Stimulated activated naive CD8-positive, alpha-beta T cell treated with anti-CD3 and anti-CD28 coated beads, Interleukin-15, Interleukin-2, amounts not matched to agents 100 U/mL and 50 U/mL, for 24 hours (primary cell): ENCODE measurements at regions not wholly inside any gene's neighbourhood (a gene's known extent, or its start where the extent isn't known, plus 50 kb on each side); places are given as distances from the start of the nearest gene placed in this dataset.
"Not testable (repeated sequence)": the region's sequence is repeated elsewhere in the genome, so short reads cannot be mapped to it uniquely, and the experiment has no call there.

Source experiments
- ATAC-seq: fragments of 150-1000 bp; cut with Tn5 transposase; one replicate; pipeline ENCODE4 v1.10.0; 2021
- DNase-seq: peaks from one replicate; pipeline ENCODE4 v3.0.0; 2021

DNA sequence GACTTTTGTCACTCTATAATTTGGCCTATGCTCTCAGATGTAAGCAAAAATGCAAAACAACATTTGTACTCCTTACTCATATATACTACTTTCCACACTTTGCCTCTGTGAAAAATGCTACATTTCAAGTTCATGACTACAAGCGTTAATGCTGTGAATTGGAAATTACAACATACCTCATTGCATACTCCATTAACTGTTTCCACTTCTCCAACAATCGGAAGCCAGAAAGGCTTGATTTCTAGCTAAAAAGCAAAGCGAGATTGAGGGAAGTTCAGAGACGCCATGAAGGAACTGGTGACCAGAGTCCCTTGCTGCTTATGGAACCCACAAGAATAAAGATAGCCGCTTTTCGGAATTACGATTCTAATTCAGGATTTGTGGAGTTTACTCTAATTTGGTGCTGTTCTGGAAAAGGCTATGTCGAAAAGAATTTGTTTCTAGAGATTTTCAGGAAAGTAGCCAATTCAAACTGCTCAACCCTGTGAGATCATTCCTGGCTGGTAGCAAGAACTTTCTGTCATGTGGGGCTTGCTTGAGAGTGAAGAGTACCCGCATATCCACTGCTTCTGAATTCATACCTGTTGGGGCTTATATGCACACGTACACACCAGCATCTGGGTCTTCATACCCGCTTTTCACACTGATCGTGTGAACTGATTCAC is 98.0 kb upstream of the CITED2 start:
- no peak for DNase-seq
- ATAC-seq = no peak

DNA sequence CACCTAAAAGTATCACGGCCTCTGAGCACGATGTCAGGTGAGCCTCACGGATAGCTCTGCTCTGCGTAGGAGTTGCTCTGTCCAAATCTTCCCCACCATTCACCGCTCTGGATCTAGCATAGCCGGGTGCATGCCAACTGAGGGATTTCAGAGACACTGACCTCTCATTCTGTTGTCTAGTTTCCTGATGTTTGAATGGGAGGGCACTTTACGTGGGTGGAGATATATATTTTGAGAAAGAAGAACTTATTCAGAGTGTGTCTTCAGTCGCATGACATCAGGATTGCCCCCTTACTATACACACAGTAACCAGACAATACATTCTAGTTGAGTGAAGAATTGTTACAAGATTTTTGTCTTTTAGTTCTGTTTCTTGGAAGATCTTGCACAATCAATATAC is 96.5 kb upstream of the CITED2 start:
- no peak for ATAC-seq
- DNase-seq = no peak

- DNase-seq = no peak
- no peak for ATAC-seq
These were observed 93.9 kb upstream of the CITED2 start for GRCh38 chr6:139468178-139468819.

DNA sequence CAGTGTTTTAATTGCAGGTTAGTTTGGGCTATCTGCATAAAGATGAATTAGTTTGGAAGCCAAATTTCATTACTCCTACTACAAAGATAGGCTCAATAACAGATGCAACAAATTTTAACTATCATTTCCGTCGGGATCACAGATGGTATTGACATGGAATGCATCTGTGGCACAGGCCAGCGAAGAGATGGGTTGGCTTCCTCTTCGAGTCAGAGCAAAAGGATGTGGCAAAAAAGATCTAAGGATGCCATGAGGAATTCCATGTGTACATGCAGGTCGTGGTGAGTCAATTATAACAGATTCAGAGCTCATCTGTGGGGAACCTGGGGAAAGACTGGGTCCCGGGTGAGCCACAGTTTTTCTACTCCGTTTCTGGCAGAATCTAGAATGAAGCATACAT is 83.0 kb upstream of the CITED2 start:
- no peak for ATAC-seq
- DNase-seq = no peak

DNA sequence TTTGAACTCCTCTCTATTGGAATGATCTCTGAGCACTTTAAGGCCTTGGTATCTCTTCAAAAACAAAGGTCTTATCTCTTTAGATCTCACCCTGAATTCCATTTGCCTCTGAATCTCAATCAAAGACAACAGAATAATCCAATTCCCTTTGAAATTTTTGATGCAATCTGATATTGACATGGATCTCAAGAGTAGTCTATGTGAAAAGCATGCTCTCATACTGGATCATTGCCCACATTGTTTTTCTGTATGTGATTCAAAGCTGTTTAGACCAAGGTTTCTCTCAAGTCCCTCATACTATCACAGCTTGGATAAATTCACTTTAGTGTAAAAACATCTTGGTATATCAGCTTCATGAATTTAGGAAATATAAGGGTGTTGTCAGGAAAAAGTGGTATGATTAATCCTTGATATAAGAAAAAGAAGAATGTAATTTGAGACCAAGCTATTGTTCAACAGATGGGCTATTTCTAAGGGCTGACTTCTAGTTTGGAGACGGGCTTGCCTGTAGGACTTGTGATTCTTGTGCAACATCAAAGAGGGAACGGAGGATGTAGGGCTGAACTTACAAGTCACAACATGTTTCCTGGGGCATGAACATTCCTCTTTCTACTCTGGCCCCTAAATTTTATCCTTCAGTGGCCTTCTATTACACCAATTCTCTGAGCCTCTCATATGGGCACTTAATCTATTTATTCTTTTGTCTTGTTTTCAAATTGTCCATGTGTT is 77.9 kb upstream of the CITED2 start:
- DNase-seq (no peak), ATAC-seq (no peak)

GRCh38 chr6:139449611-139450000 is 75.2 kb upstream of the CITED2 start:
- ATAC-seq (no peak), DNase-seq (no peak)

GRCh38 chr6:139448998-139449610 is 74.7 kb upstream of the CITED2 start:
- ATAC-seq = no peak
- DNase-seq = no peak

- ATAC-seq = no peak
- DNase-seq = no peak
These were observed 73.7 kb upstream of the CITED2 start for GRCh38 chr6:139448051-139448649.

DNA sequence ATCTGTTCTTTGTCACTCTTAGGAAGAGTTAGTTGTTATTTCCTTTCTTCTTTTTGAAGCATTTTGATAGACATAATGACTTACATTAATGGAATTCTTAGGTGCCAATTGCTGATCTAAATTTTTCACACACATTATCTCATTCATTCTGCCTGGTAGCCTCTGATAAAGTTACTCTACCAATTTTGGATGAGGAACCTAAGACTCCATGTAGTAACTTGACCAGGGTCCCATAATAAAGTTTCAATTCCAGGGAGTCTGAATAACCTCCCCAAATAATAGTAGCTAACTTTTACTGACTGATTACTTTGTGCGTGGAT is 73.2 kb upstream of the CITED2 start:
- DNase-seq (no peak), ATAC-seq (no peak)

GRCh38 chr6:139446768-139447655 is 72.6 kb upstream of the CITED2 start:
- DNase-seq (no peak), ATAC-seq (no peak)

- no peak for DNase-seq
- no peak for ATAC-seq
These were observed 71.8 kb upstream of the CITED2 start for GRCh38 chr6:139446138-139446715.

DNA sequence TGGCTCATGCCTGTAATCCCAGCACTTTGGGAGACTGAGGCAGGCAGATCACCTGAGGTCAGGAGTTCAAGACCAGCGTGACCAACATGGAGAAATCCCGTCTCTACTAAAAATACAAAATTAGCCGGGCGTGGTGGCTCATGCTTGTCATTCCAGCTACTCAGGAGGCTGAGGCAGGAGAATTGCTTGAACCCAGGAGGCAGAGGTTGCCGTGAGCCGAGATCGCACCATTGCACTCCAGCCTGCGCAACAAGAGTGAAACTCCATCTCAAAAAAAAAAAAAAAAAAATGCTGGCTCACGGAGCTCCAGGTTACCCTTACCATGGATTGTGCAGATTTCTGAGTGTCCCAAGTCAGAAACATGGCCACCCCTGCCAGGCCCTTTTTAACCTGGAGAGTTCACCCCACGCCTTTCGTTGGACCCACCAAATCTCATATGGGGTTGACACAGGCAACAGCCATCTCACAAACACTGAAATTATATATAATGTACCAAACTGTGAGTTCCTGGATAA is 69.9 kb upstream of the CITED2 start:
- DNase-seq, ATAC-seq: not testable (repeated sequence)

DNA sequence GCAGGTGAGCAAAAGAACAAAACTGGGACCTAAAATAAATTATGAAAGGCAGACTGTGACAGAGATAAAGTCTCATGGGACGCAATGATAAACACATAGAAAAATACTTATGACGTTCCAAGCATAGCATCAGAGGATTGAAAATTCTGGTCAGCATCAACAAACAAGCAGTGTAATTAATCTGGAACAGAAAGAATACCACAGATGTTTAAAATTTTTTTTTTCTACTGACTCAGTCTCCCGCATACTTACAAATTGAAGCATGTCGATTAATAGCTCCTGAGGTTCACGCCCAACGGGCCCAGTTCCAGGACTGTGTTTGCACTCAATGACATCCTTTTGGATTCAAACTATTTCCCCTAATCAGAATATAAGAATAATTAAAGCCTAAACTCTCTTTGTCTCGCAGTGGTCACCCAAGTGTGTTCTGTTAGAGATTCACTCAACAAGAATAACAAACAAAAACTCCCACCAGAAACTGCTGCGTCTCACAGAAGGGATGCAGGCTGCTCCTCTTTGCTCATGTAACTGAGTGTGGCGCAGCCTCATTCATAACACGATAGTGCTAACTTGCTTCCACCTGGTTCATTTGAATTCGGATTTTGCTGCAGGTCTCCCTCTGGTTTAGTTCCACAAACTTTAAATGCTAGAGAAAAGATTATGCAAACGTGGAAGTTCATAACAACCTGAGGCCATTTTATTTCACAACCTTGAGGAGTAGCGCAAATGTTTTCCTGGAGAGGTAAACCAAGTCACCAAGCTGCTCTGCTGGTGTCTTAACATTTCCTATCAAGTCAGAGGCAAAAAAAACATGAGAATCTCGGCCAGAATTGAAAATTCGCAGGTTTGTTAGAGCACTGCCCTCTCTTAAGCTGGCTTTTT is 69.0 kb upstream of the CITED2 start:
- ATAC-seq (no peak), DNase-seq (no peak)

DNA sequence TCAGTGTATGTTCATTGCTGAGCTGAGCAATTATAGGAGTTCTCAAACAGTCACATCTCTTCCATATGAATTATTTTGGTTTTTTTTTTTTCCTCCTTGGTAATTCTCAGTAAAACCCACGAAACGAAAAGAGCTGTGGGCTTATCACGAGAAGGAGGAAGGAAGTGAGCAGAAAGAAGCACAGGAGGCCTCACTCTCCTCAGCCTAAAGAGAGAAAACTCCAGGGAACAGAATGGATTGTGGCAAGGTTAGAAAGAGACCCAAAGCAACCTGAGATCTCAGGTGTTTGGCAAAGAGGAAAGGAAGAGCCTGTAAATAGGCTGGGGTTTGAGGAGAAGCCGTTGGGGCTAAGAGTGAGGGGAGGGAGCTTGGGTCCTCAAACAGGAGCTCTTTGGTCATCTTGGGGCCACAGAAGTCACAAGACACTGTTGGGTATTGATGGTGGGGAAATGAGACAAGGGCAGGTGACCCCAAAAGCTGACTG is 67.8 kb upstream of the CITED2 start:
- DNase-seq (no peak), ATAC-seq (no peak)

DNA sequence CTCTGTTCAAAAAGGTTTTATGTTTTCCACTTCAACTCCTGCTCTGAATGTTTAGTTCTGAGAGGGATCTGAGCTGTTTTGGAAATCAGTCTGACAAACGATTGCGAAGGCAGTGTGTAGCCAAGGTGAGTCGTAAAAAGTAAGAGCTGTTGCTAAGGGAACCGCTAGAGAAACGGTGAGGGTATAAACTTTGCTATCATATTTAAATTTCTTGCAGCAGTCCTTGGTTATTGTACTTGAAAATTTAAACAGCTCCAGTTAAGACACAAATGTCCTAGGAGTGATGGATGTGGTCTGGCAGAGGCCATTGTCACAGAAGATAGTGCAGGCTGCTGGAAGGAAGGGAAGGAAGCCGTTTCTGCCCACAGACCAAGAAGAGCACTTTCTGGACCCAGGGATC is 64.9 kb upstream of the CITED2 start:
- no peak for DNase-seq
- no peak for ATAC-seq

- DNase-seq (no peak), ATAC-seq (no peak)
These were observed 64.3 kb upstream of the CITED2 start for GRCh38 chr6:139438775-139439174.

DNA sequence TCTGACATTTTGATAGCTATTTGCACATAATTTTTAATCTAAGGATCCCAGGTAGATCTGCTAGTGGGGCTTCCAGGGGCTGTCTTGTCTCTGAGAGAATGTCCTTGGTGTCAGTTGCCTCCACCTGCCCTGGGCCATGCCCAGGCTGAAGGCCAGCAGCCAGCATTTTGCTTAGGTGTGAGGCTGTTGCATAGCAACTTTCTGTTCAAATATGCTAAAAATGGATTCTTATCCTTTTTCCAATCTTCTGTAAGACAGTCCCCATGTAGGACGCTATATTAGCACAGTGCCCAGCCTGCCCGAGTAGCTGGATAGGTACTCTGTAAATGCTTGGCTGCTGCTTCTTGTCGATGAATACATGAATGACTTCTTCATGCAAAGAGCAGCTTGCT is 62.5 kb upstream of the CITED2 start:
- ATAC-seq = no peak
- no peak for DNase-seq

DNA sequence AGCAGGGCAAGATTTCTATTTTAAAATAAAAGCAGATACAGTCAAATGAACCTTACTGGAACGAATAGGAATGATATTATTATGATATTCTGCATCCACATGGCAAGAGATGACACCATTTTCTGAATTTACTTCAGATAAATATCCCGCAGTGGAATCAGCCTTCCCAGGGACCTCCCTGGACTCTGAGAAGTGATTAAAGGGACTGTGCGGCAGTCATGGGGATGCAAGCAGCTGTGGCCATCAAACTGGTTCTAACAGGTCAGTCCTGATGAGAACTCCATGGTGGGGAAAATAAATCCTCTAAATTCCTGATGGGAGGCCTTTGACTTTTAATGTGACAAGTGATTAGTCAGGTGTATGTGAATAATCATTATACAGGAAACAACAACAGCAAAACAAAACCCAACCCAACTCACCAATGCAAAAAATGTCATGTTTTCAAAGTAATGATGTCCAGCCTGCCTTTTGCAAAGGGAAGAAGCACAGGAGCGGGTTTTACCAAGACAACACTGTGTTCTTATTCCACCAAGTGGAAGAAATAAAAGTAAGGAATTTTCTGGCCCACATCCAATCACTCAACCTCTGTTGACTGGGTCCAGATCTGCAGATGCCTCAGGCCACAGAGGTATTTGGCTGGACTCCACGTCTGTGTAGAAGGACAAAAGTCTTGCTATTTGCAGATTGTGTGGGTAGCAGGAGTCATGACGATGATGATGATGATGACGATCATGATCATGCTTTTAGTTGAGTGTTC is 61.9 kb upstream of the CITED2 start:
- DNase-seq (no peak), ATAC-seq (no peak)
